NCI-H526 (cell line): ENCODE measurements at regions not wholly inside any gene's neighbourhood (a gene's known extent, or its start where the extent isn't known, plus 50 kb on each side); places are given as distances from the start of the nearest gene placed in this dataset.

ENCODE experiments used
- DNase-seq, 2 experiments: peaks; one replicate each; lab custom pipeline; 2025; lab: John Stamatoyannopoulos, UW

- DNase-seq = no peak
Observed at GRCh38 chr18:48488388-48488850, 50.4 kb upstream of the CTIF start.

GRCh38 chr18:48486754-48487153, 52.1 kb upstream of the CTIF start:
- no peak for DNase-seq

- DNase-seq = no peak
Observed at GRCh38 chr18:48485828-48486405, 52.9 kb upstream of the CTIF start.

GRCh38 chr18:48481092-48481491, 57.7 kb upstream of the CTIF start:
- no peak for DNase-seq

- DNase-seq = no peak
Observed at GRCh38 chr18:48479531-48479930, 59.3 kb upstream of the CTIF start.

- no peak for DNase-seq
Observed at GRCh38 chr18:48477348-48477747, 61.5 kb upstream of the CTIF start.

- no peak for DNase-seq
Observed at GRCh38 chr18:48476550-48476917, 62.3 kb upstream of the CTIF start.

- peak; percentile 61 to 81 for DNase-seq
Observed at GRCh38 chr18:48475635-48476549, 62.9 kb upstream of the CTIF start.

- DNase-seq = no peak
Observed at GRCh38 chr18:48473816-48474215, 64.6 kb upstream of the ZBTB7C start.

GRCh38 chr18:48472610-48473009, 63.4 kb upstream of the ZBTB7C start:
- no peak for DNase-seq

- no peak for DNase-seq
Observed at GRCh38 chr18:48470484-48471180, 61.4 kb upstream of the ZBTB7C start.

GRCh38 chr18:48468151-48468550, 59.0 kb upstream of the ZBTB7C start:
- DNase-seq = no peak

- DNase-seq = no peak
Observed at GRCh38 chr18:48467231-48467630, 58.0 kb upstream of the ZBTB7C start.

- DNase-seq = no peak
Observed at GRCh38 chr18:48462510-48462909, 53.3 kb upstream of the ZBTB7C start.

GRCh38 chr18:48460929-48461583, 51.9 kb upstream of the ZBTB7C start:
- DNase-seq = no peak

- DNase-seq = no peak
Observed at GRCh38 chr18:48459465-48459864, 50.3 kb upstream of the ZBTB7C start.

- no peak for DNase-seq
Observed at GRCh38 chr18:48459016-48459415, 49.8 kb upstream of the ZBTB7C start.
